ENCODE measurements at regions not wholly inside any gene's neighbourhood (a gene's known extent, or its start where the extent isn't known, plus 50 kb on each side); places are given as distances from the start of the nearest gene placed in this dataset.
A peak's percentile ranks its signal among the peaks of the same experiment; 100 is the strongest.

DNA sequence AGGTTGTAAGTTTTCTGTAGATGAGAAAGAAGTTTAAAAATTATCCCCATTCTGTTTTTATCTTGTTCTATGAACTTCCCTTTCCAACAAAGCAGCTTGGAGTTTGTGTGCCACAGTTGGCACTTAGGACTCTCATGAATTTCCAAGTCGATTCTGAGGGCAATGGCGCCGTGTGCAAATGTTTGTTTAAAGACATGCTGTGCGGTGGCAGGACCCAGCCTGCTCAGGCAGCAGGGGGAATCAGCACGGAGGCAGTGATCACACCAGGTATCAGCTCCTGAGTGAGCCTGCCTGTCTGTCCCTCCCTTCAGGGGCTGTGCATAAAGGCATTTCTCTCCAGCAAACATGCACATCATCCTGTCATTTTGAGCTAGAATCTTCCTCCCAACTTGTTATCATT is 109.8 kb upstream of the WDR11 start:
- ATAC-seq: peak; percentile 35; the same call in 2 of the 3 replicates
- Histone ChIP-seq H3K9ac (ENCODE audit: insufficient read depth, low read depth, low read length) (no peak overlapping the region), H2AFZ (ENCODE audit: low read length) (no peak overlapping the region), H3K9me3 (ENCODE audit: low read length) (no peaks in the 10 kb centered on the region), H3K27me3 (ENCODE audit: control insufficient read depth in 1 of 2, insufficient read depth in 2 of 2, low read length in 2 of 2) (peaks cover 0 to 1% of the 10 kb centered on the region in 2 experiments; a peak in 1 of 5 replicates), H3K27ac (ENCODE audit: extremely low read length, insufficient read depth, low read length) (no peak overlapping the region), H4K20me1 (ENCODE audit: insufficient read depth, low read length) (no peaks in the 10 kb centered on the region), H3K4me3 (replicated peaks in 1 of 3; ENCODE audit: insufficient read depth in 1 of 3, low read depth in 2 of 3, low read length in 3 of 3) (no peak overlapping the region), H3K79me2 (ENCODE audit: insufficient read depth, low read length) (no peaks in the 10 kb centered on the region), H3K4me2 (ENCODE audit: low read depth, low read length) (no peak overlapping the region), H3K36me3 (replicated peaks in 1 of 2; ENCODE audit: control insufficient read depth in 1 of 2, insufficient read depth in 2 of 2, low read length in 2 of 2) (no peaks in the 10 kb centered on the region), H3K4me1 (ENCODE audit: insufficient read depth, low read length) (peaks cover 9% of the 10 kb centered on the region)
- no TSS peak for BruUV-seq (replicated peaks)
- intact Hi-C loops (cut with micrococcal nuclease; ENCODE audit: unreplicated experiment) (no loop called here), in situ Hi-C loops (cut with HindIII; ENCODE audit: extremely low pct_ligation_motif_present, low pct_unique_long_range_greater_than_20kb) (loop anchor here (25.0 kb wide), 1 partner anchor 529 kb away; no protein-coding TSS in a partner anchor)
- POLR2A ChIA-PET: no interaction called here
- peak; percentile 93; the same call in 1 of the 2 replicates for TF ChIP-seq MTF1 (CRISPR knock-in tag; IDR thresholded peaks at IDR 0.05)
- TF ChIP-seq SNRNP70 (IDR thresholded peaks at IDR 0.05; ENCODE audit: low read depth, low read length): no peak
- CTCF ChIA-PET (ENCODE audit: low intra/inter-chr PET ratio, low total read pairs): no interaction called here
- 4% methylated on average over 4 of the region's 5 CpGs for WGBS (ENCODE audit: low lambda C conversion rate)
- FAIRE-seq: no peak
- DNase-seq (ENCODE audit: low spot score): peak; percentile 10

- FAIRE-seq: no peak
- H3K9me3 ChIP-seq (ENCODE audit: low read length): no peaks in the 10 kb centered on the region
- H3K4me3 ChIP-seq (replicated peaks in 1 of 3; ENCODE audit: insufficient read depth in 1 of 3, low read depth in 2 of 3, low read length in 3 of 3): no peak overlapping the region
- H3K79me2 ChIP-seq (ENCODE audit: insufficient read depth, low read length): no peaks in the 10 kb centered on the region
- 48% methylated on average over 4 of the region's 4 CpGs for WGBS (ENCODE audit: low lambda C conversion rate)
- H2AFZ ChIP-seq (ENCODE audit: low read length): no peak overlapping the region
- intact Hi-C loops (cut with micrococcal nuclease; ENCODE audit: unreplicated experiment): no loop called here
- no peak overlapping the region for H3K9ac ChIP-seq (ENCODE audit: insufficient read depth, low read depth, low read length)
- no peaks in the 10 kb centered on the region for H3K36me3 ChIP-seq (replicated peaks in 1 of 2; ENCODE audit: control insufficient read depth in 1 of 2, insufficient read depth in 2 of 2, low read length in 2 of 2)
- no peak for DNase-seq (ENCODE audit: low spot score)
- H3K4me2 ChIP-seq (ENCODE audit: low read depth, low read length): no peak overlapping the region
- no peaks in the 10 kb centered on the region for H4K20me1 ChIP-seq (ENCODE audit: insufficient read depth, low read length)
- ChIA-PET POLR2A (no interaction called here), CTCF (ENCODE audit: low intra/inter-chr PET ratio, low total read pairs) (no interaction called here)
- no TSS peak for BruUV-seq (replicated peaks)
- no peak for ATAC-seq
- in situ Hi-C loops (cut with HindIII; ENCODE audit: extremely low pct_ligation_motif_present, low pct_unique_long_range_greater_than_20kb): loop anchor here (25.0 kb wide), 1 partner anchor 530 kb away; no protein-coding TSS in a partner anchor
- H3K27me3 ChIP-seq (ENCODE audit: control insufficient read depth in 1 of 2, insufficient read depth in 2 of 2, low read length in 2 of 2): 0 out of 5 replicates have a peak, but pooled peaks cover 0 to 2% of the 10 kb centered on the region in 2 experiments
- no peak overlapping the region for H3K27ac ChIP-seq (ENCODE audit: extremely low read length, insufficient read depth, low read length)
- peaks cover 9% of the 10 kb centered on the region for H3K4me1 ChIP-seq (ENCODE audit: insufficient read depth, low read length)
- TF ChIP-seq, protein P1, sequence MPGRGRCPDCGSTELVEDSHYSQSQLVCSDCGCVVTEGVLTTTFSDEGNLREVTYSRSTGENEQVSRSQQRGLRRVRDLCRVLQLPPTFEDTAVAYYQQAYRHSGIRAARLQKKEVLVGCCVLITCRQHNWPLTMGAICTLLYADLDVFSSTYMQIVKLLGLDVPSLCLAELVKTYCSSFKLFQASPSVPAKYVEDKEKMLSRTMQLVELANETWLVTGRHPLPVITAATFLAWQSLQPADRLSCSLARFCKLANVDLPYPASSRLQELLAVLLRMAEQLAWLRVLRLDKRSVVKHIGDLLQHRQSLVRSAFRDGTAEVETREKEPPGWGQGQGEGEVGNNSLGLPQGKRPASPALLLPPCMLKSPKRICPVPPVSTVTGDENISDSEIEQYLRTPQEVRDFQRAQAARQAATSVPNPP (CRISPR knock-in tag; IDR thresholded peaks at IDR 0.05): no peak
- no peak for TF ChIP-seq GZF1 (CRISPR knock-in tag; IDR thresholded peaks at IDR 0.05)
- no peak for TF ChIP-seq LBX2 (CRISPR knock-in tag; IDR thresholded peaks at IDR 0.05; ENCODE audit: borderline replicate concordance)
- no peak for TF ChIP-seq JUND (CRISPR knock-in tag; IDR thresholded peaks at IDR 0.05)
- no peak for TF ChIP-seq ARNTL (CRISPR knock-in tag; IDR thresholded peaks at IDR 0.05)
- TF ChIP-seq NFYC (CRISPR knock-in tag; IDR thresholded peaks at IDR 0.05): no peak
- TF ChIP-seq, protein P2, sequence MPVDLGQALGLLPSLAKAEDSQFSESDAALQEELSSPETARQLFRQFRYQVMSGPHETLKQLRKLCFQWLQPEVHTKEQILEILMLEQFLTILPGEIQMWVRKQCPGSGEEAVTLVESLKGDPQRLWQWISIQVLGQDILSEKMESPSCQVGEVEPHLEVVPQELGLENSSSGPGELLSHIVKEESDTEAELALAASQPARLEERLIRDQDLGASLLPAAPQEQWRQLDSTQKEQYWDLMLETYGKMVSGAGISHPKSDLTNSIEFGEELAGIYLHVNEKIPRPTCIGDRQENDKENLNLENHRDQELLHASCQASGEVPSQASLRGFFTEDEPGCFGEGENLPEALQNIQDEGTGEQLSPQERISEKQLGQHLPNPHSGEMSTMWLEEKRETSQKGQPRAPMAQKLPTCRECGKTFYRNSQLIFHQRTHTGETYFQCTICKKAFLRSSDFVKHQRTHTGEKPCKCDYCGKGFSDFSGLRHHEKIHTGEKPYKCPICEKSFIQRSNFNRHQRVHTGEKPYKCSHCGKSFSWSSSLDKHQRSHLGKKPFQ (CRISPR knock-in tag; IDR thresholded peaks at IDR 0.05; ENCODE audit: insufficient replicate concordance): no peak
- no peak for TF ChIP-seq TFAP4 (IDR thresholded peaks at IDR 0.05; ENCODE audit: borderline replicate concordance, low read depth)
- TF ChIP-seq ZFP82 (CRISPR knock-in tag; IDR thresholded peaks at IDR 0.05; ENCODE audit: borderline replicate concordance): no peak
- no peak for TF ChIP-seq EHMT2 (IDR thresholded peaks at IDR 0.05; ENCODE audit: borderline replicate concordance, low read depth, low read length)
- no peak for TF ChIP-seq GABPB1 (CRISPR knock-in tag; IDR thresholded peaks at IDR 0.05)
- TF ChIP-seq ZNF343 (CRISPR knock-in tag; IDR thresholded peaks at IDR 0.05): no peak
- no peak for TF ChIP-seq ZNF775 (CRISPR knock-in tag; IDR thresholded peaks at IDR 0.05; ENCODE audit: borderline replicate concordance)
- TF ChIP-seq PHF5A (CRISPR knock-in tag; IDR thresholded peaks at IDR 0.05; ENCODE audit: low read depth, unreplicated experiment): no peak
Observed at GRCh38 chr10:120742373-120742772, 108.8 kb upstream of the WDR11 start.
